PC-9 (cell line): ENCODE measurements at regions not wholly inside any gene's neighbourhood (a gene's known extent, or its start where the extent isn't known, plus 50 kb on each side); places are given as distances from the start of the nearest gene placed in this dataset.

Experiments
- EZH2 ChIP-seq: fragments of 200-600 bp; sonication (generic); IDR thresholded peaks from 2 replicates; pipeline ENCODE4 v1.8.0; 2017; ENCODE audit warnings: antibody characterized with exemption, low read depth
- TF ChIP-seq, protein P1 (sequence below): fragments of 200-600 bp; sonication (generic); conservative IDR thresholded peaks from 2 replicates; pipeline ENCODE4 v1.6.1; 2017; ENCODE audit warnings: mixed run types, antibody characterized with exemption, mild to moderate bottlenecking, moderate library complexity

DNA sequence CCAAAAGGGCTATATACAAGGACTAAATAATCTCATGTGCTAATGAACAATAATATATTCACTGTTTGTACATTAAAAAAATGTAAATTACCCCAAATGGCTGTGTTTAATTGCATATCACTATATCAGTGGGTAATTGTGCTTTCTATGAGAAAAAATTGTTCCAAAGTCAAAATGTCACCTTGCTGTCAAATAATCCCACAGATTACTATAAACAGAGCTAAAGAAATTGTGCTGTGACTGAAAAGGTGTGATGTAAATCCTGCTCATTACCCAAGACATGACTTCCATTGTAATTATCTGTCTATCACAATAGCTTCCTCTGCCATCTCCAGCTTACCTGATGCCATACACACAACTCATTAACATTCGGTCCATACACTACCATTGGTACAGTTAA is 70.3 kb downstream of the ATP23 start:
- TF ChIP-seq, protein P1, sequence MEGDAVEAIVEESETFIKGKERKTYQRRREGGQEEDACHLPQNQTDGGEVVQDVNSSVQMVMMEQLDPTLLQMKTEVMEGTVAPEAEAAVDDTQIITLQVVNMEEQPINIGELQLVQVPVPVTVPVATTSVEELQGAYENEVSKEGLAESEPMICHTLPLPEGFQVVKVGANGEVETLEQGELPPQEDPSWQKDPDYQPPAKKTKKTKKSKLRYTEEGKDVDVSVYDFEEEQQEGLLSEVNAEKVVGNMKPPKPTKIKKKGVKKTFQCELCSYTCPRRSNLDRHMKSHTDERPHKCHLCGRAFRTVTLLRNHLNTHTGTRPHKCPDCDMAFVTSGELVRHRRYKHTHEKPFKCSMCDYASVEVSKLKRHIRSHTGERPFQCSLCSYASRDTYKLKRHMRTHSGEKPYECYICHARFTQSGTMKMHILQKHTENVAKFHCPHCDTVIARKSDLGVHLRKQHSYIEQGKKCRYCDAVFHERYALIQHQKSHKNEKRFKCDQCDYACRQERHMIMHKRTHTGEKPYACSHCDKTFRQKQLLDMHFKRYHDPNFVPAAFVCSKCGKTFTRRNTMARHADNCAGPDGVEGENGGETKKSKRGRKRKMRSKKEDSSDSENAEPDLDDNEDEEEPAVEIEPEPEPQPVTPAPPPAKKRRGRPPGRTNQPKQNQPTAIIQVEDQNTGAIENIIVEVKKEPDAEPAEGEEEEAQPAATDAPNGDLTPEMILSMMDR: no peak
- TF ChIP-seq EZH2: no peak
